ENCODE measurements at regions not wholly inside any gene's neighbourhood (a gene's known extent, or its start where the extent isn't known, plus 50 kb on each side); places are given as distances from the start of the nearest gene placed in this dataset.

DNA sequence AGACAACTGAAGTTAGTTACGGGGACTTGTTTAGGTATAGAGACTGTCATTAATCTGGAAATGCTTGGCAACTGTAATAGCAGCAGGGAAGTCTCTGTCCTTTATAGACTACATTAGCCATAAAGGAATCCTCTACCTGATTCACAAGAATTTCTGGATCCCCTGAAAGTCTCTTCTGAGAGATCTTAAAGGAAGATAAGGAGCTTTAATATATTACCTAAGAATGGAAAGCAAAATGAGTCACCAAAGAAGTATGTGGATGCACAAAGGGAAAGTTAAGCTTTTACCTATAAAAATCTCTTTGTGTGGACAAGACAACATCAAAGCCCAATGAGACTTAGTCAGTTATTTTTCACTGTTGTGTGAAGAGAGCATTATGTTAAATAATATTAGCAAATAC is 92.2 kb upstream of the RSPO3 start:
- Mint-ChIP-seq H3K36me3 (ENCODE audit: low read depth) (no peaks in the 10 kb centered on the region), H3K4me1 (ENCODE audit: low read depth) (no peaks in the 10 kb centered on the region), H3K9me3 (ENCODE audit: low read depth) (no peaks in the 10 kb centered on the region), H3K27me3 (ENCODE audit: low read depth) (peaks cover 2% of the 10 kb centered on the region), H3K4me3 (ENCODE audit: unreplicated experiment) (no peak overlapping the region), H3K27ac (ENCODE audit: unreplicated experiment) (no peak overlapping the region)
- no peak for DNase-seq (ENCODE audit: low spot score)
- TF ChIP-seq, protein P1, sequence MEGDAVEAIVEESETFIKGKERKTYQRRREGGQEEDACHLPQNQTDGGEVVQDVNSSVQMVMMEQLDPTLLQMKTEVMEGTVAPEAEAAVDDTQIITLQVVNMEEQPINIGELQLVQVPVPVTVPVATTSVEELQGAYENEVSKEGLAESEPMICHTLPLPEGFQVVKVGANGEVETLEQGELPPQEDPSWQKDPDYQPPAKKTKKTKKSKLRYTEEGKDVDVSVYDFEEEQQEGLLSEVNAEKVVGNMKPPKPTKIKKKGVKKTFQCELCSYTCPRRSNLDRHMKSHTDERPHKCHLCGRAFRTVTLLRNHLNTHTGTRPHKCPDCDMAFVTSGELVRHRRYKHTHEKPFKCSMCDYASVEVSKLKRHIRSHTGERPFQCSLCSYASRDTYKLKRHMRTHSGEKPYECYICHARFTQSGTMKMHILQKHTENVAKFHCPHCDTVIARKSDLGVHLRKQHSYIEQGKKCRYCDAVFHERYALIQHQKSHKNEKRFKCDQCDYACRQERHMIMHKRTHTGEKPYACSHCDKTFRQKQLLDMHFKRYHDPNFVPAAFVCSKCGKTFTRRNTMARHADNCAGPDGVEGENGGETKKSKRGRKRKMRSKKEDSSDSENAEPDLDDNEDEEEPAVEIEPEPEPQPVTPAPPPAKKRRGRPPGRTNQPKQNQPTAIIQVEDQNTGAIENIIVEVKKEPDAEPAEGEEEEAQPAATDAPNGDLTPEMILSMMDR (IDR thresholded peaks at IDR 0.05) = no peak

DNA sequence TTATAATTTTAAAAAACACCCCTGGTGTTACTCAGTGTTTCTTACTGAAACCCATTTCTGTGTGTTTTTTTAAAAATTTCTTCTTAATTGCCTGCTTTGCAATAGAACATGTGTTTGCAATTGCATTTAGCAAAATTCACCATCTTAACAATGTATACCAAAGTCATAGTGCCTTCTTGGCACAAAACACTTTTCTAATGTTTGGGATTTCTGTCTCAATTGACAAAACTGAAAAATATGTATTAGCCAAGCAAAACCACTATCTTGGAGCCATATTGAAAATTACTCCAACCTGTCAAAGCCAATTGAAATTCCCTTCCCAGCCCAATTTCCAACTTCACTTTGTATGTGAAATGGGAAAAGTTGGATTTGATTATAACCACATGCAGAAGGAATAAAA is 88.4 kb upstream of the RSPO3 start:
- Mint-ChIP-seq H3K4me1 (ENCODE audit: low read depth) (no peaks in the 10 kb centered on the region), H3K9me3 (ENCODE audit: low read depth) (no peaks in the 10 kb centered on the region), H3K27ac (ENCODE audit: unreplicated experiment) (no peak overlapping the region), H3K4me3 (ENCODE audit: unreplicated experiment) (no peak overlapping the region), H3K36me3 (ENCODE audit: low read depth) (no peaks in the 10 kb centered on the region), H3K27me3 (ENCODE audit: low read depth) (peaks cover 5% of the 10 kb centered on the region)
- DNase-seq (ENCODE audit: low spot score) = no peak
- TF ChIP-seq, protein P1 (IDR thresholded peaks at IDR 0.05) = no peak

DNA sequence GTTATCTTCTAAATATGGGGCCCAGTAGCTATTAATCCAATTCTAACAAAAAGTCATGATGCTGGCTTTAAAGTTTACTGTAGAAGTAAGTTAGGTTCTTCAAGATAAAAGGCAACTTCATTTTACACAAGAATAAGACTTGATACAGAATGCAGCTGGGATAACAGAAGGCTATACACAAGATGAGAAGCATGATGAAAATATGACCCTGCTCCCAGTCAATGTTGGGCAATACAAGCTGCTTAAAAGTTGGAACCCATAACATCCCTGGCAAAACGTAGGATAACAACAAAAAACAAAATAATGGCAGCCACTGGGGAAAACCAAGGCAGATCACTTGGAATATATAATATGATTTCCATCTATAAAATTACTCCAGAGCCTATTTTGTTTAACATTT is 87.6 kb upstream of the RSPO3 start:
- Mint-ChIP-seq H3K27me3 (ENCODE audit: low read depth) (peaks cover 5% of the 10 kb centered on the region), H3K9me3 (ENCODE audit: low read depth) (no peaks in the 10 kb centered on the region), H3K36me3 (ENCODE audit: low read depth) (no peaks in the 10 kb centered on the region), H3K27ac (ENCODE audit: unreplicated experiment) (no peak overlapping the region), H3K4me3 (ENCODE audit: unreplicated experiment) (no peak overlapping the region), H3K4me1 (ENCODE audit: low read depth) (no peaks in the 10 kb centered on the region)
- DNase-seq (ENCODE audit: low spot score) = no peak
- TF ChIP-seq, protein P1 (IDR thresholded peaks at IDR 0.05) = no peak

DNA sequence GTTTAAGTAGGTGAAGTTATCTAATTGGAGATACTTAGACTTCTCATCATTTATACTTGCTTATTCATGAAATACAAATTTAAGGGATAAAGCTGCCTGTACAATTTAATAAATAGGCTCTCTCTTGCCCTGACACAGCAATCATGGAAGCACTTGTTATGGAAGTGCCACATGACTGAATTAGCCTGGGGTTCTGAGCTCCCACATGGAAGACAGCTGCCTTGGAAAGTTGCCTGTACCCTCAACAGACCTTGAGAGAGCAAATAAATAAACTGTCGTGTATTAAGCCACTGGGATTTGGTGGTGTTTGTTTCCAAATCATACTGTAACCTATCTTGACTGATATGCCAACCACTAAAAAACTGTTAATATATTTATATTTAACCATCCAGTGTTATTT is 87.0 kb upstream of the RSPO3 start:
- no peaks in the 10 kb centered on the region for H3K36me3 Mint-ChIP-seq (ENCODE audit: low read depth)
- no peaks in the 10 kb centered on the region for H3K4me1 Mint-ChIP-seq (ENCODE audit: low read depth)

DNA sequence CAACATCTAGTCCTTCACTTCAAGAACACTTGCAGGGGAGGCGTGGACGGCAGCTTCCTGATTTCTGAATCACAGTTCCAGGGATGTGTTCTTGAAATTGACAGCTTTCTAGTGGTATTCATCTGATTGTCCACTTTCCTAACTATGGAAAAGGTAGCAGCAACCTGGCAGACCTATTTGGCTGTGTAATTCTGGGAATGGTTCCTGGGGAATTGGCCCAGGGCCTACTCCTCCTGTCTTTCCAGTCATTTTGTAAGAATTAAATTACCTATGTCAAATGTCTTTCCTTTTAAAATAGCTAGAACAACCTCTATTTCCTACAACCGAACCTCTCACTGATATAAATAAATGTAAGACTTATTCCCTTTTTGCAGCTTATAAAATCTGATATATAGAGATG is 85.5 kb upstream of the RSPO3 start:
- no peak for DNase-seq (ENCODE audit: low spot score)
- H3K27me3 Mint-ChIP-seq (ENCODE audit: low read depth) = peaks cover 11% of the 10 kb centered on the region
- H3K36me3 Mint-ChIP-seq (ENCODE audit: low read depth) = peaks cover 2% of the 10 kb centered on the region
- H3K27ac Mint-ChIP-seq (ENCODE audit: unreplicated experiment) = no peak overlapping the region
- no peak overlapping the region for H3K4me3 Mint-ChIP-seq (ENCODE audit: unreplicated experiment)
- peaks cover 2% of the 10 kb centered on the region for H3K9me3 Mint-ChIP-seq (ENCODE audit: low read depth)
- TF ChIP-seq, protein P1 (IDR thresholded peaks at IDR 0.05) = no peak
- no peaks in the 10 kb centered on the region for H3K4me1 Mint-ChIP-seq (ENCODE audit: low read depth)

More for the DNA sequence above, 87.0 kb upstream of the RSPO3 start:
- Mint-ChIP-seq H3K27ac (ENCODE audit: unreplicated experiment) (no peak overlapping the region), H3K9me3 (ENCODE audit: low read depth) (no peaks in the 10 kb centered on the region), H3K27me3 (ENCODE audit: low read depth) (peaks cover 5% of the 10 kb centered on the region), H3K4me3 (ENCODE audit: unreplicated experiment) (no peak overlapping the region)
- TF ChIP-seq, protein P1 (IDR thresholded peaks at IDR 0.05) = no peak
- no peak for DNase-seq (ENCODE audit: low spot score)
